ENCODE measurements at regions not wholly inside any gene's neighbourhood (a gene's known extent, or its start where the extent isn't known, plus 50 kb on each side); places are given as distances from the start of the nearest gene placed in this dataset.

DNA sequence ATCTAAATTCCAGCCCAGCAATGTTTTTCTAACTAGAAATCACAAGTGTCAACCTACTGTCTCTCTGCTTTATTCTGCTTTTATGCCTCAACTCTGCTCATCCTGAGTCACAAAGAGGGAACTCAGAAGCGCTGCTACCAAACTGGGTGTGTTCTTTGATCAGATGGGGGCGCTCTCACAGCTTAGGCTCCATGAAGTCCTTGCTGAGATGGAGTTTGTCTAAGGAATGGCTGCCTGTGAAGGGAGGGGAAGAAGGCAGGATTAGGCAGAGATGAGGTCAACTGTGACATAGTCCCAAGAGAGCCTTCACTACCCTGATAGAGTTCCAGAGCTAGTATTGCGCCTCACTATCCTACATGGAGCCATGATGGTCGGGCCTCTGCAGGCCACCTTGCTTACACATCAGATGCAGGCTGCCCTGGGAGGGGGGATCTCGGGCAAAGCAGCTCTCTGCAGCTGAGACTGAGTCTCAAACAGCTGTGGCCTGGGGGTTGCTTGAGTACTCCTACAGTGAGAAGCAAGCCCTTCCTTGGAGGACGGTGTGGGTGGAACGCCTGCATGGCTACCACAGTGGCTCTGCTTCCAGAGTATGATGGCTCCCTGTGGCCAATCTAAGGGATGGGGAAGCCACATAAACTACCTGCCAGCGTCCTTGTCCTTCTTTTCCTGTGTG lies 219.9 kb downstream of the CCNG2 start:
- intact Hi-C loops (cut with DNase I; ENCODE audit: low total_unique reads): no loop called here
- Histone ChIP-seq H3K27me3 (no peaks in the 10 kb centered on the region), H3K4me3 (no peak overlapping the region), H3K36me3 (no peaks in the 10 kb centered on the region), H3K9me3 (no peaks in the 10 kb centered on the region), H3K27ac (no peak overlapping the region), H3K4me1 (no peaks in the 10 kb centered on the region)
- no peak for DNase-seq (ENCODE audit: low spot score in 2 of 2)
- TF ChIP-seq POLR2AphosphoS5 (IDR thresholded peaks at IDR 0.05) (no peak), CTCF (IDR thresholded peaks at IDR 0.05) (no peak), POLR2A (IDR thresholded peaks at IDR 0.05) (no peak)

GRCh38 chr4:77384094-77384493 lies 221.5 kb upstream of the CXCL13 start:
- intact Hi-C loops (cut with DNase I; ENCODE audit: low total_unique reads): no loop called here
- Histone ChIP-seq H3K4me3 (no peak overlapping the region), H3K4me1 (no peaks in the 10 kb centered on the region)

GRCh38 chr4:77385124-77385969 lies 220.3 kb upstream of the CXCL13 start:
- no peaks in the 10 kb centered on the region for H3K27me3 ChIP-seq
- TF ChIP-seq POLR2A (IDR thresholded peaks at IDR 0.05) (no peak), CTCF (IDR thresholded peaks at IDR 0.05) (peak; percentile 55 to 85 (median 70))
- H3K27ac ChIP-seq: no peak overlapping the region
- peak; percentile 57 to 59 for DNase-seq (ENCODE audit: low spot score in 2 of 2)
- H3K36me3 ChIP-seq: no peaks in the 10 kb centered on the region
- intact Hi-C loops (cut with DNase I; ENCODE audit: low total_unique reads): no loop called here
- H3K9me3 ChIP-seq: no peaks in the 10 kb centered on the region
- no peaks in the 10 kb centered on the region for H3K4me1 ChIP-seq
- no peak overlapping the region for H3K4me3 ChIP-seq

More at GRCh38 chr4:77384094-77384493, 221.5 kb upstream of the CXCL13 start:
- H3K27ac ChIP-seq: no peak overlapping the region
- TF ChIP-seq CTCF (IDR thresholded peaks at IDR 0.05) (no peak), POLR2A (IDR thresholded peaks at IDR 0.05) (no peak), POLR2AphosphoS5 (IDR thresholded peaks at IDR 0.05) (no peak)
- no peak for DNase-seq (ENCODE audit: low spot score in 2 of 2)
- no peaks in the 10 kb centered on the region for H3K9me3 ChIP-seq
- no peaks in the 10 kb centered on the region for H3K27me3 ChIP-seq
- H3K36me3 ChIP-seq: no peaks in the 10 kb centered on the region

GRCh38 chr4:77393996-77394395 lies 211.6 kb upstream of the CXCL13 start:
- DNase-seq (ENCODE audit: low spot score in 2 of 2): no peak
- no peak for TF ChIP-seq POLR2AphosphoS5 (IDR thresholded peaks at IDR 0.05)
- no peak for TF ChIP-seq CTCF (IDR thresholded peaks at IDR 0.05)
- TF ChIP-seq POLR2A (IDR thresholded peaks at IDR 0.05): no peak
- intact Hi-C loops (cut with DNase I; ENCODE audit: low total_unique reads): loop anchor here (5.0 kb wide), 1 partner anchor 203 kb away; no protein-coding TSS in a partner anchor

DNA sequence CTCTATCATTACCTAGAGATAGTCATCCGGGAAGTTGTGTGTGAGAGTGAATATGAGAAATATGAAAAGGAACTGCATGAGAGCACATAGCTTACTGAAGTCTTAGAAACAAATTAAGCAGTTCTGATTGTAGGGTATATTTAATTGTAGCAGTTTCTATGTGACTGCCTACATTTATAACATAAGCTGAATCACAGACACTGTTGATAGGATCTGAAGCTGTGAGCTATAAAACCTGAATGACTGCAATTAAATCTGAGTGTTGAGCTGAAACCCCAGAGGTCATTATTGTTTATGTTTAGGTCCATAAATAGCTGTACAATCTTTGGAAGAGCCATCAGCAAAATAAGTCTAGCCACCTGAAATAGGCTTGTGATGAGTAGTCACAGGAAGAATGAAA lies 210.1 kb upstream of the CXCL13 start:
- no peak overlapping the region for H3K4me3 ChIP-seq
- no peak for DNase-seq (ENCODE audit: low spot score in 2 of 2)
- no peaks in the 10 kb centered on the region for H3K36me3 ChIP-seq
- intact Hi-C loops (cut with DNase I; ENCODE audit: low total_unique reads): no loop called here
- no peaks in the 10 kb centered on the region for H3K4me1 ChIP-seq
- H3K27me3 ChIP-seq: no peaks in the 10 kb centered on the region
- H3K27ac ChIP-seq: no peak overlapping the region
- no peak for TF ChIP-seq POLR2A (IDR thresholded peaks at IDR 0.05)
- no peak for TF ChIP-seq CTCF (IDR thresholded peaks at IDR 0.05)
- no peak for TF ChIP-seq POLR2AphosphoS5 (IDR thresholded peaks at IDR 0.05)
- H3K9me3 ChIP-seq: no peaks in the 10 kb centered on the region

More at GRCh38 chr4:77393996-77394395, 211.6 kb upstream of the CXCL13 start:
- Histone ChIP-seq H3K27ac (no peak overlapping the region), H3K4me3 (no peak overlapping the region), H3K36me3 (no peaks in the 10 kb centered on the region), H3K4me1 (no peaks in the 10 kb centered on the region), H3K27me3 (no peaks in the 10 kb centered on the region), H3K9me3 (no peaks in the 10 kb centered on the region)
